ENCODE measurements at regions not wholly inside any gene's neighbourhood (a gene's known extent, or its start where the extent isn't known, plus 50 kb on each side); places are given as distances from the start of the nearest gene placed in this dataset.

GRCh38 chr10:3222626-3223025 lies 50.0 kb upstream of the PITRM1 start:
- TF ChIP-seq CTCF (IDR thresholded peaks at IDR 0.05) (no peak), POLR2A (IDR thresholded peaks at IDR 0.05) (no peak)

Data from heart left ventricle (tissue), 13 donors.